Epithelial cell of proximal tubule (primary cell): ENCODE measurements at regions not wholly inside any gene's neighbourhood (a gene's known extent, or its start where the extent isn't known, plus 50 kb on each side); places are given as distances from the start of the nearest gene placed in this dataset.

Source experiments
- DNase-seq: peaks from one replicate; pipeline ENCODE4 v3.0.0-alpha.2; 2011; ENCODE audit warnings: low read depth
- H3K4me3 ChIP-seq: 2 replicates; pipeline ENCODE4 v1.5.1; 2011; ENCODE audit warnings: low read depth, mild to moderate bottlenecking, low read length
- TF ChIP-seq, protein P1 (sequence below): conservative IDR thresholded peaks from 2 replicates; pipeline ENCODE4 v1.5.1; 2012; ENCODE audit warnings: low read depth, mild to moderate bottlenecking, low read length

DNA sequence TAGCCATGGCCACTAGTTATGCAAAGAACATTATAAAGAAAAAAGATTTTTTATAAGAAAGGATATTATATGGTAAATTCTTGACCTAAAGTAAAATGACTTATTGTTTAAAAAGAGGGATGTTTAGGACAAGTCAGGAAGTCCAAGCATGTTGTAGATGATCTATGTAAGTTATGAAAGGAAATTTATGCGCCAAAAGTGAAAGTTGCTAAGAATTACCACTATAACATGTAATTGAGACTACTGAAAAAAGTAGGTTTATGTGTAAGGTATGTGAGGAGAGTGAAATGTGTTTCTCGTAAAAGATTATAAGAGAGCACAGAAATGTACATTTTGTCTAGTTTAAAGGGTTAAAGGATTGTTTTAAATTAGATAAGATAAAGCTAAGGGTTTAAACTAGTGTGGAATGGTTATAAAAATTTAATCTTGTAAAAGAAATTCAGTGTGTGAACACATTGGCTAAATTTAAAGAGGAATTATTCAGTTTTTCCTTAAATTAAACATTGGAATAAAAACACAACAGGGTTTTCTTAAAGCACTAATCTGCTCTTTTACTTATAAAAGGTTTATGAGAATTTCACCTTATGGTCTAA, 1100.4 kb upstream of the EDIL3 start:
- TF ChIP-seq, protein P1, sequence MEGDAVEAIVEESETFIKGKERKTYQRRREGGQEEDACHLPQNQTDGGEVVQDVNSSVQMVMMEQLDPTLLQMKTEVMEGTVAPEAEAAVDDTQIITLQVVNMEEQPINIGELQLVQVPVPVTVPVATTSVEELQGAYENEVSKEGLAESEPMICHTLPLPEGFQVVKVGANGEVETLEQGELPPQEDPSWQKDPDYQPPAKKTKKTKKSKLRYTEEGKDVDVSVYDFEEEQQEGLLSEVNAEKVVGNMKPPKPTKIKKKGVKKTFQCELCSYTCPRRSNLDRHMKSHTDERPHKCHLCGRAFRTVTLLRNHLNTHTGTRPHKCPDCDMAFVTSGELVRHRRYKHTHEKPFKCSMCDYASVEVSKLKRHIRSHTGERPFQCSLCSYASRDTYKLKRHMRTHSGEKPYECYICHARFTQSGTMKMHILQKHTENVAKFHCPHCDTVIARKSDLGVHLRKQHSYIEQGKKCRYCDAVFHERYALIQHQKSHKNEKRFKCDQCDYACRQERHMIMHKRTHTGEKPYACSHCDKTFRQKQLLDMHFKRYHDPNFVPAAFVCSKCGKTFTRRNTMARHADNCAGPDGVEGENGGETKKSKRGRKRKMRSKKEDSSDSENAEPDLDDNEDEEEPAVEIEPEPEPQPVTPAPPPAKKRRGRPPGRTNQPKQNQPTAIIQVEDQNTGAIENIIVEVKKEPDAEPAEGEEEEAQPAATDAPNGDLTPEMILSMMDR = no peak
- no peak for DNase-seq
- H3K4me3 ChIP-seq = no peak overlapping the region

GRCh38 chr5:85488295-85488694, 1103.6 kb upstream of the EDIL3 start:
- no peak for DNase-seq
- TF ChIP-seq, protein P1 = no peak
- no peak overlapping the region for H3K4me3 ChIP-seq

DNA sequence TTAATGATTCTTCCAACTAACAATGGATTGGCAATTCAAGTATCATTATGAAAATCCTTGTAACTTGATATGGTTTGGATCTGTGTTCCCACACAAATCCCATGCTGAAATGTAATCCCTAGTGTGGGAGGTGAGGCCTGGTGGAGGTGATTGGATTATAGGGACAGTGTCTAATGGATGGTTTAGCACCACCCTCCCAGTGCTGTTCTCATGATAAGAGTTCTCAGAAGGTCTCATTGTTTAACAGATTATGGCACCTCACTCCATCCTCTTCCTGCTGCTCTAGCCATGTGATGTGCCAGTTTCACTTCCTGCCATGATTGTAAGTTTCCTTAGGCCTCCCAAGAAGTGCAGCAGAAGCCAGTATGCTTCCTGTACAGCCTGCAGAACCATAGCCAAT, 1116.2 kb upstream of the EDIL3 start:
- TF ChIP-seq, protein P1 = no peak
- no peak overlapping the region for H3K4me3 ChIP-seq
- no peak for DNase-seq

DNA sequence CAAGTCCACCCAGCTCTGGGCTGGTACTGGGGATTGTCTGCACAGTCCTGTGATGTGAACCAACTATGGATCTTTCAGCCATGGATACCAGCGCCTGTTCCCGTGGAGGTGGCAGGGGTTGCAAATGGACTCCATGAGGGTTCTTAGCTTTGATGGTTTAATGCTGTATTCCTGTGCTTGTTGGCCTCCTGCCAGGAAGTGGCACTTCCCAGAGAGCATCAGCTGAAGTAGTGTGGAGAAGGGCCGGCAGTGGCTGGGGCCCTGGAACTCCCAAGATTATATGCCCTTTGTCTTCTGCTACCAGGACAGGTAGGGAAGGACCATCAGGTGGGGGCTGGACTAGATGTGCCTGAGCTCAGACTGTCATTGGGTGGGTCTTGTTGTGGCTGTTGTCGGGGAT, 1104.8 kb upstream of the COX7C start:
- DNase-seq = no peak
- TF ChIP-seq, protein P1 = no peak
- H3K4me3 ChIP-seq = no peak overlapping the region

DNA sequence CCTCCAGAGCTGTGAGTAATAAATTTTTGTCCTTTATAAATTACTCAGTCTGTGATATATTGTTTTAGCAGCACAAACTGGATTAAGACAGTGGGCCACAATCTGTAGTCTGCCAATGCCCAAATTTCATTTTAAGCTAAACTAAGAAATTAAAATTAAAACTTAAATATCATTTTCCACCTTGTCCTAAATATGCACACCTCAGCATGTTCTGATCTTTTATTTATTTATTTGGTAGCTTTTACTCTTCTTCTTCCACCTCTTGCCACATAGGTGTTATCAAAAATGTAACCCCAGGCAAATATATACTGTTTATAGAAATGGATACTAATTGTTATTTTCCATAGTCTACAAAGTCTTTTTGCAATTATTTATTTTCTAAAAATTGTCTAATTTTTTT, 1102.2 kb upstream of the COX7C start:
- TF ChIP-seq, protein P1 = no peak
- H3K4me3 ChIP-seq = no peak overlapping the region
- no peak for DNase-seq

- no peak for DNase-seq
- H3K4me3 ChIP-seq = no peak overlapping the region
- TF ChIP-seq, protein P1 = no peak
These were observed 1100.4 kb upstream of the COX7C start for GRCh38 chr5:85517386-85517785.

GRCh38 chr5:85533341-85534047, 1084.2 kb upstream of the COX7C start:
- TF ChIP-seq, protein P1 = no peak
- peak; percentile 31 for DNase-seq
- H3K4me3 ChIP-seq = no peak overlapping the region
